PC-3 (cell line): ENCODE measurements at regions not wholly inside any gene's neighbourhood (a gene's known extent, or its start where the extent isn't known, plus 50 kb on each side); places are given as distances from the start of the nearest gene placed in this dataset. TPM values are rescaled to one million over a fixed set of nuclear protein-coding genes. Genes with fewer than 3 reads are reported as not detected.

Source experiments
- microRNA-seq: library from miRNA; unstranded; fragments of <30 nt; microRNA quantifications from one replicate; pipeline ENCODE4 v1.1.0, GENCODE V29; 2020; ENCODE audit not compliant: unreplicated experiment

Small RNAs in the stretch of these regions (microRNA-seq; reads per million reads assigned to microRNA genes)
- gene MIR3171 = not detected
- not detected for gene MIR4307
